ENCODE measurements at regions not wholly inside any gene's neighbourhood (a gene's known extent, or its start where the extent isn't known, plus 50 kb on each side); places are given as distances from the start of the nearest gene placed in this dataset.

DNA sequence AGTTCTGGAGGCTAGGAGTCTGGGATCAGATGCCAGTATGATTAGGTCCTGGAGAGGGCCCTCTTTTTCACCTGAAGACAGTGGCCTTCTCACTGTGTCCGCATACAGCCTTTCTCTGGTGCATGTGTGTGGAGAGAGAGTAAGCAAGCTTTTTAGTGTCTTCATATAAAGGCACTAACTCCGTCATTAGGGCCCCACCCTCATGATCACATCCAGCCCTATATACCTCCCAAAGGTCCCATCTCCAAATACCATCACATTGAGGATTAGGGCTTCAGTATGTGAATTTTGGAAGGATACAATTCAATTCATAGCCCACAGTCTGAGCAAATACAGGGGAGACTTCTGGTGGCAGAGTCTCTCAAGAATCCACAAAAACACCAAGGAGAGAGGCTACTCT, 176.6 kb downstream of the BACH1 start:
- H3K4me3 ChIP-seq (ENCODE audit: low read depth, poor library complexity, severe bottlenecking), result no peak overlapping the region
- no peak for DNase-seq (ENCODE audit: low spot score in 2 of 2)
- TF ChIP-seq POLR2A (IDR thresholded peaks at IDR 0.05), result no peak
- TF ChIP-seq, protein P1, sequence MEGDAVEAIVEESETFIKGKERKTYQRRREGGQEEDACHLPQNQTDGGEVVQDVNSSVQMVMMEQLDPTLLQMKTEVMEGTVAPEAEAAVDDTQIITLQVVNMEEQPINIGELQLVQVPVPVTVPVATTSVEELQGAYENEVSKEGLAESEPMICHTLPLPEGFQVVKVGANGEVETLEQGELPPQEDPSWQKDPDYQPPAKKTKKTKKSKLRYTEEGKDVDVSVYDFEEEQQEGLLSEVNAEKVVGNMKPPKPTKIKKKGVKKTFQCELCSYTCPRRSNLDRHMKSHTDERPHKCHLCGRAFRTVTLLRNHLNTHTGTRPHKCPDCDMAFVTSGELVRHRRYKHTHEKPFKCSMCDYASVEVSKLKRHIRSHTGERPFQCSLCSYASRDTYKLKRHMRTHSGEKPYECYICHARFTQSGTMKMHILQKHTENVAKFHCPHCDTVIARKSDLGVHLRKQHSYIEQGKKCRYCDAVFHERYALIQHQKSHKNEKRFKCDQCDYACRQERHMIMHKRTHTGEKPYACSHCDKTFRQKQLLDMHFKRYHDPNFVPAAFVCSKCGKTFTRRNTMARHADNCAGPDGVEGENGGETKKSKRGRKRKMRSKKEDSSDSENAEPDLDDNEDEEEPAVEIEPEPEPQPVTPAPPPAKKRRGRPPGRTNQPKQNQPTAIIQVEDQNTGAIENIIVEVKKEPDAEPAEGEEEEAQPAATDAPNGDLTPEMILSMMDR (IDR thresholded peaks at IDR 0.05), result no peak
- WGBS, 2 donors, result 97 to 100% methylated on average over 2 of the region's 2 CpGs
- intact Hi-C loops (cut with DNase I; ENCODE audit: low total_unique reads), result loop anchor here (10.0 kb wide), 1 partner anchor 369 kb away; no protein-coding TSS in a partner anchor

GRCh38 chr21:29477347-29477746, 178.6 kb downstream of the BACH1 start:
- intact Hi-C loops (cut with DNase I; ENCODE audit: low total_unique reads), result loop anchor here (10.0 kb wide), 1 partner anchor 367 kb away; no protein-coding TSS in a partner anchor
- TF ChIP-seq, protein P1 (IDR thresholded peaks at IDR 0.05), result no peak
- TF ChIP-seq POLR2A (IDR thresholded peaks at IDR 0.05), result no peak
- DNase-seq (ENCODE audit: low spot score in 2 of 2), result no peak
- WGBS, 2 donors, result 77 to 82% methylated on average over 5 of the region's 5 CpGs
- no peak overlapping the region for H3K4me3 ChIP-seq (ENCODE audit: low read depth, poor library complexity, severe bottlenecking)

DNA sequence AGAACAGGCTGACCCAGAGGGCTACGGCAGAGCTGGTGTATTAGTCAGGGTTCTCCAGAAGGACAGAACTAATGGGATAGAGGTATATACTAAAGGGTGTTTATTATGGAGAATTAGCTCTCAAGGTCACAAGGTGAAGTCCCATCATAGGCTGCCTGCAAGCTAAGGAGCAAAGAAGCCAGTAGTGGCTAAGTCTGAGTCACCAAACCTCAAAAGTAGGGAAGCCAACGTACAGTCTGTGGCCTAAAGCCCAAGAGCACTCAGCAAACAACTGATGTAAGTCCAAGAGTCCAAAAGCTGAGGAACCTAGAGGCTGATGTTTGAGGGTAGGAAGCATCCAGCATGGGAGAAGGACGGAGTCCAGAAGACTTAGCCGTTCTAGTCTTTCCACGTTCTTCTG, 179.2 kb downstream of the BACH1 start:
- H3K4me3 ChIP-seq (ENCODE audit: low read depth, poor library complexity, severe bottlenecking), result no peak overlapping the region
- no peak for DNase-seq (ENCODE audit: low spot score in 2 of 2)
- TF ChIP-seq, protein P1 (IDR thresholded peaks at IDR 0.05), result no peak
- TF ChIP-seq POLR2A (IDR thresholded peaks at IDR 0.05), result no peak
- intact Hi-C loops (cut with DNase I; ENCODE audit: low total_unique reads), result loop anchor here (10.0 kb wide), 1 partner anchor 367 kb away; no protein-coding TSS in a partner anchor
- 76 to 87% methylated on average over 5 of the region's 5 CpGs for WGBS, 2 donors

DNA sequence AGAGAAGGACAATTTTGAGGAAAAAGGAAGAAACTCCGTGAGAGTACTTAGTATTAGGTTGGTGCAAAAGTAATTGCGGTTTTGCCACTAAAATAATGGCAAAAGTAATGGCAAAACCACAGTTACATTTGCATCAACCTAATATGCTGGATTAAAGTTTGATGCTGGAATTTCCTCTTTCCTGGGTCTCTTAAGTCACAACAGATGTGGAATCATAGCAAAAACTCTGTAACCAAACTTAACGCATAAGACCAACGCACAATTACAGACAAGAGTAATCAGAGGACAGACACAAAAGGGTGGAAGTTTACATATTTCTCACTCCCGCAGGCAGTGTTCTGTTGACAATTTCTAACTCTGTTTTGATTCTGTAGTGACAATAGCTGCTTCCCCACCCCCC, 182.4 kb downstream of the BACH1 start:
- 89 to 90% methylated on average over 5 of the region's 5 CpGs for WGBS, 2 donors
- H3K4me3 ChIP-seq (ENCODE audit: low read depth, poor library complexity, severe bottlenecking), result no peak overlapping the region
- TF ChIP-seq, protein P1 (IDR thresholded peaks at IDR 0.05), result no peak
- TF ChIP-seq POLR2A (IDR thresholded peaks at IDR 0.05), result no peak
- DNase-seq (ENCODE audit: low spot score in 2 of 2), result no peak
- intact Hi-C loops (cut with DNase I; ENCODE audit: low total_unique reads), result no loop called here

DNA sequence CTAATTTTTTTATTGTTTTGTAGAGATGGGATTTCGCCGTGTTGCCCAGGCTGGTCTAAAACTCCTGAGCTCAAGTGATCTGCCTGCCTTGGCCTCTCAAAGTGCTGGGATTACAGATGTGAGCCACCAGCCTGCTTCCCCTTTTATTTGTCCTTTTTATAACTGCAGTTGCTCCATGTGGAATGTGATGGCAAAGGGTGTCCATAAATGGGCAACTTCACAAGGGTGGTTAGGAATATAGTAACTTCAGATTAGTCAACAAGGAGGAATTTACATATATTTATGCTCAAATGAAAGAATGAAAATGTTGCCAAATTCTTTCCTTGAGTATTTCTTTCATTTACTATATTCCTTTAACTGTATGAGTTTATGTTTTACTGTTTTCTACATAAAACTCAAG, 182.9 kb downstream of the BACH1 start:
- TF ChIP-seq, protein P1 (IDR thresholded peaks at IDR 0.05), result no peak
- no peak for TF ChIP-seq POLR2A (IDR thresholded peaks at IDR 0.05)
- WGBS, 2 donors, result 78 to 98% methylated on average over 2 of the region's 2 CpGs
- intact Hi-C loops (cut with DNase I; ENCODE audit: low total_unique reads), result no loop called here
- no peak for DNase-seq (ENCODE audit: low spot score in 2 of 2)
- H3K4me3 ChIP-seq (ENCODE audit: low read depth, poor library complexity, severe bottlenecking), result no peak overlapping the region

DNA sequence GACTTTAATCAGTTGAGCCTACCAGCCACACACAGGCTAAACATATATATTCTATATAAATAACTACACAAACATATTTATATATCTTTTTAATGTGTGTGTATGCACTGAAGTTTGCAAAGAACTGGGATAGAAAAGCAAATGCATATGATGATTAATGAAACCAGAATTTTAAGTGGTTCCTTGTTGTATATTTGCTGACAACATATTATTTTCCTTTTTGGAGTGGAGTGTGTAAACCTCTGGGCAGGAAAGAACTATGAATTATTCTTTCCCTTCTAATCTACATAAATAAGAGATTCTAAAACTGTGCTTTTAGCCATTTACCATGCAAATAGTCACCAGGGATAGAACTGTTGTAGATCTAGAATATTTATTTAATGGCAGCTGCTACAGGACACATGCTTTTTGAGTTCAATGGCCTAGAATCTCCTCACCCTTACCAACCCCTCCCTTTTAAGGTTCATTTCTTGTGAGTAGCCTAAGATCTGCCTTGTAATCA, 187.6 kb downstream of the BACH1 start:
- intact Hi-C loops (cut with DNase I; ENCODE audit: low total_unique reads), result no loop called here
- no peak for DNase-seq (ENCODE audit: low spot score in 2 of 2)
- no peak overlapping the region for H3K4me3 ChIP-seq (ENCODE audit: low read depth, poor library complexity, severe bottlenecking)
- TF ChIP-seq, protein P1 (IDR thresholded peaks at IDR 0.05), result no peak
- no peak for TF ChIP-seq POLR2A (IDR thresholded peaks at IDR 0.05)

All from lower leg skin (tissue), 4 donors.